CD14-positive monocyte (primary cell): ENCODE measurements at regions not wholly inside any gene's neighbourhood (a gene's known extent, or its start where the extent isn't known, plus 50 kb on each side); places are given as distances from the start of the nearest gene placed in this dataset.

Source experiments
- DNase-seq, 3 donors: peaks; one replicate each; pipeline ENCODE4 v3.0.0-alpha.2; 2011 to 2022
- H2AFZ ChIP-seq: 2 replicates; pipeline ENCODE4 v1.6.0; 2012; ENCODE audit warnings: mild to moderate bottlenecking, low read depth, low read length, inconsistent platforms; ENCODE audit not compliant: insufficient read depth, poor library complexity, severe bottlenecking
- H3K27ac ChIP-seq, 2 donors: 1 replicate in 1 of 2; 2 replicates in 1 of 2; pipeline ENCODE4 v1.5.1; 2012 to 2013; ENCODE audit warnings: low read length in 2 of 2, control low read depth in 1 of 2, inconsistent platforms in 1 of 2, low read depth in 1 of 2, mild to moderate bottlenecking in 1 of 2
- H3K27me3 ChIP-seq, 2 donors: one replicate each; pipeline versions ENCODE4 v1.6.0 to v1.6.1; 2011 to 2013; ENCODE audit warnings: low read length in 2 of 2; ENCODE audit not compliant: control insufficient read depth in 2 of 2, insufficient read depth in 2 of 2
- H3K36me3 ChIP-seq, 2 donors: replicated peaks in 1 of 2; 1 replicate in 1 of 2; 2 replicates in 1 of 2; pipeline versions ENCODE4 v1.5.1 to v1.6.1; 2012 to 2013; ENCODE audit warnings: low read length in 2 of 2, control low read depth in 1 of 2, inconsistent platforms in 1 of 2, mild to moderate bottlenecking in 1 of 2; ENCODE audit not compliant: insufficient read depth in 2 of 2, control insufficient read depth in 1 of 2
- H3K4me1 ChIP-seq, 2 donors: 1 replicate in 1 of 2; 2 replicates in 1 of 2; pipeline versions ENCODE4 v1.5.1 to v1.6.1; 2012 to 2013; ENCODE audit warnings: low read length in 2 of 2, control low read depth in 1 of 2, inconsistent platforms in 1 of 2, mild to moderate bottlenecking in 1 of 2, moderate library complexity in 1 of 2; ENCODE audit not compliant: insufficient read depth in 2 of 2, control insufficient read depth in 1 of 2
- H3K4me2 ChIP-seq: replicated peaks from 2 replicates; pipeline ENCODE3; 2012; ENCODE audit warnings: low read length, moderate library complexity, mild to moderate bottlenecking; ENCODE audit not compliant: poor library complexity, severe bottlenecking; ENCODE audit errors: extremely low read depth
- H3K4me3 ChIP-seq, 3 experiments: fragments of 200-600 bp in 1 of 3; sonication (generic) in 1 of 3; replicated peaks in 1 of 3; 1 replicate in 2 of 3; 2 replicates in 1 of 3; pipeline ENCODE4 v1.5.1; 2011 to 2013; ENCODE audit warnings: low read length in 3 of 3, mild to moderate bottlenecking in 3 of 3, control low read depth in 2 of 3, low read depth in 2 of 3, inconsistent platforms in 1 of 3, moderate library complexity in 1 of 3
- H3K79me2 ChIP-seq: 2 replicates; pipeline ENCODE4 v1.6.0; 2012; ENCODE audit warnings: mild to moderate bottlenecking, control low read depth, inconsistent platforms, low read length, moderate library complexity; ENCODE audit not compliant: insufficient read depth
- H3K9ac ChIP-seq: 2 replicates; pipeline ENCODE4 v1.6.0; 2017; ENCODE audit warnings: low read length, mild to moderate bottlenecking; ENCODE audit not compliant: insufficient read depth, poor library complexity, severe bottlenecking
- H3K9me3 ChIP-seq, 2 donors: replicated peaks in 1 of 2; 1 replicate in 1 of 2; 2 replicates in 1 of 2; pipeline versions ENCODE4 v1.5.1 to v1.6.1; 2012 to 2013; ENCODE audit warnings: low read length in 2 of 2, control low read depth in 1 of 2; ENCODE audit not compliant: control insufficient read depth in 1 of 2, insufficient read depth in 1 of 2
- H4K20me1 ChIP-seq: 2 replicates; pipeline ENCODE4 v1.6.0; 2012; ENCODE audit warnings: mild to moderate bottlenecking, low read length, control low read depth, moderate library complexity; ENCODE audit not compliant: insufficient read depth
- H3K27ac Mint-ChIP-seq, 7 donors: one replicate each; pipeline ENCODE4 v1.8.0; 2020; ENCODE audit warnings: mild to moderate bottlenecking in 7 of 7, mixed read lengths in 7 of 7, moderate library complexity in 6 of 7, inconsistent platforms in 2 of 7
- H3K27me3 Mint-ChIP-seq, 3 donors: one replicate each; pipeline ENCODE4 v1.8.0; 2021 to 2022; ENCODE audit warnings: low read depth in 3 of 3, mild to moderate bottlenecking in 3 of 3, mixed read lengths in 3 of 3, moderate library complexity in 3 of 3, inconsistent platforms in 1 of 3
- H3K36me3 Mint-ChIP-seq, 2 donors: one replicate each; pipeline ENCODE4 v1.8.0; 2020; ENCODE audit warnings: mixed read lengths in 2 of 2, inconsistent platforms in 1 of 2, mild to moderate bottlenecking in 1 of 2
- H3K4me1 Mint-ChIP-seq: one replicate; pipeline ENCODE4 v1.8.0; 2020; ENCODE audit warnings: mild to moderate bottlenecking, mixed read lengths
- H3K4me3 Mint-ChIP-seq, 2 donors: one replicate each; pipeline ENCODE4 v1.8.0; 2020; ENCODE audit warnings: mild to moderate bottlenecking in 2 of 2, mixed read lengths in 2 of 2, moderate library complexity in 1 of 2
- H3K9me3 Mint-ChIP-seq, 7 donors: one replicate each; pipeline ENCODE4 v1.8.0; 2020 to 2022; ENCODE audit warnings: mixed read lengths in 7 of 7, mild to moderate bottlenecking in 6 of 7, moderate library complexity in 6 of 7, inconsistent platforms in 2 of 7
- CTCF ChIP-seq: fragments of 200-600 bp; IDR thresholded peaks from one replicate; pipeline ENCODE4 v1.8.0; 2022; ENCODE audit warnings: antibody characterized with exemption, mild to moderate bottlenecking
- WGBS: methylation state at CpG from one replicate; pipeline ENCODE4 v1.1.5; 2013; ENCODE audit warnings: missing lambda C conversion rate; ENCODE audit not compliant: insufficient coverage; 5-methylcytosine and 5-hydroxymethylcytosine counted together
- intact Hi-C, 2 donors: fragments of 100-400 bp; cut with micrococcal nuclease; formaldehyde crosslinking; loops; one replicate each; pipeline versions ENCODE4 v1.15.0 to v1.15.1; 2023

- no peak overlapping the region for H3K4me3 Mint-ChIP-seq
- no peak for TF ChIP-seq CTCF
- H3K9me3 ChIP-seq: peaks cover 11 to 16% of the 10 kb centered on the region in 2 donors
- H3K27ac ChIP-seq: no peak overlapping the region
- no peaks in the 10 kb centered on the region for H3K36me3 Mint-ChIP-seq
- H3K9ac ChIP-seq: no peak overlapping the region
- no peak for DNase-seq
- intact Hi-C loops: no loop called here
- H3K27me3 Mint-ChIP-seq: peaks cover 0 to 2% (median 0%) of the 10 kb centered on the region in 3 donors
- H3K4me2 ChIP-seq: no peak overlapping the region
- no peak overlapping the region for H3K27ac Mint-ChIP-seq
- no peak overlapping the region for H3K4me3 ChIP-seq
- peaks cover 0 to 13% (median 3%) of the 10 kb centered on the region in 7 donors for H3K9me3 Mint-ChIP-seq
- no peaks in the 10 kb centered on the region for H3K36me3 ChIP-seq
- no peak overlapping the region for H2AFZ ChIP-seq
- 81% methylated on average over 4 of the region's 4 CpGs for WGBS
- no peaks in the 10 kb centered on the region for H4K20me1 ChIP-seq
- no peaks in the 10 kb centered on the region for H3K27me3 ChIP-seq
- no peaks in the 10 kb centered on the region for H3K4me1 Mint-ChIP-seq
- H3K79me2 ChIP-seq: no peaks in the 10 kb centered on the region
- H3K4me1 ChIP-seq: no peaks in the 10 kb centered on the region
These were observed 570.6 kb upstream of the ROBO1 start for GRCh38 chr3:80338366-80338765.

- no CpG with 5 or more reads among the region's 2 CpGs for WGBS
- Mint-ChIP-seq H3K9me3 (peaks cover 0 to 13% (median 2%) of the 10 kb centered on the region in 7 donors), H3K36me3 (no peaks in the 10 kb centered on the region), H3K27ac (no peak overlapping the region), H3K27me3 (no peaks in the 10 kb centered on the region), H3K4me1 (no peaks in the 10 kb centered on the region), H3K4me3 (no peak overlapping the region)
- Histone ChIP-seq H3K9me3 (peaks cover 15% of the 10 kb centered on the region in 2 donors), H3K9ac (no peak overlapping the region), H2AFZ (no peak overlapping the region), H3K79me2 (no peaks in the 10 kb centered on the region), H3K36me3 (no peaks in the 10 kb centered on the region), H3K4me3 (no peak overlapping the region), H4K20me1 (no peaks in the 10 kb centered on the region), H3K4me1 (no peaks in the 10 kb centered on the region), H3K27ac (no peak overlapping the region), H3K27me3 (no peaks in the 10 kb centered on the region), H3K4me2 (no peak overlapping the region)
- no peak for TF ChIP-seq CTCF
- intact Hi-C loops: no loop called here
- DNase-seq: no peak
These were observed 566.7 kb upstream of the ROBO1 start for GRCh38 chr3:80334534-80334933.
